GM12878 (cell line): ENCODE measurements at regions not wholly inside any gene's neighbourhood (a gene's known extent, or its start where the extent isn't known, plus 50 kb on each side); places are given as distances from the start of the nearest gene placed in this dataset.

ENCODE experiments used
- CTCF ChIP-seq, 3 experiments: IDR thresholded peaks in 2 of 3; conservative IDR thresholded peaks in 1 of 3; 2 replicates each; pipeline ENCODE4 v1.5.1; 2011; ENCODE audit warnings: low read depth in 3 of 3, low read length in 3 of 3, mild to moderate bottlenecking in 3 of 3, control low read depth in 2 of 3, moderate library complexity in 2 of 3, inconsistent platforms in 1 of 3, mixed read lengths in 1 of 3; ENCODE audit not compliant: control insufficient read depth in 2 of 3, insufficient read depth in 1 of 3; ENCODE audit errors: extremely low read depth in 1 of 3
- EGR1 ChIP-seq, 2 experiments: IDR thresholded peaks; 1 replicate in 1 of 2; 2 replicates in 1 of 2; pipeline ENCODE4 v1.6.1; 2011 to 2012; ENCODE audit warnings: low read depth in 2 of 2, low read length in 2 of 2, borderline replicate concordance in 1 of 2, mild to moderate bottlenecking in 1 of 2, moderate library complexity in 1 of 2
- EZH2 ChIP-seq: IDR thresholded peaks from 2 replicates; pipeline ENCODE4 v1.6.1; 2012; ENCODE audit warnings: low read depth, mild to moderate bottlenecking, control low read depth, inconsistent platforms, low read length, borderline replicate concordance; ENCODE audit not compliant: control insufficient read depth
- NRF1 ChIP-seq: conservative IDR thresholded peaks from 2 replicates; pipeline ENCODE4 v1.6.1; 2011; ENCODE audit warnings: mild to moderate bottlenecking, low read depth, low read length, improper control_type of control experiment
- TF ChIP-seq, protein P1 (sequence below): IDR thresholded peaks from 2 replicates; pipeline ENCODE4 v1.6.1; 2012; ENCODE audit warnings: low read depth, low read length, improper control_type of control experiment

- TF ChIP-seq NRF1 (no peak), CTCF (IDR thresholded peaks at IDR 0.05 in 2 of 3, conservative IDR thresholded peaks at IDR 0.05 in 1 of 3; ENCODE audit: control insufficient read depth in 2 of 3, extremely low read depth in 1 of 3, insufficient read depth in 1 of 3, low read depth in 3 of 3, low read length in 3 of 3) (no peak), EGR1 (IDR thresholded peaks at IDR 0.05; ENCODE audit: borderline replicate concordance in 1 of 2, low read depth in 2 of 2, low read length in 2 of 2) (no peak), EZH2 (no peak)
- TF ChIP-seq, protein P1, sequence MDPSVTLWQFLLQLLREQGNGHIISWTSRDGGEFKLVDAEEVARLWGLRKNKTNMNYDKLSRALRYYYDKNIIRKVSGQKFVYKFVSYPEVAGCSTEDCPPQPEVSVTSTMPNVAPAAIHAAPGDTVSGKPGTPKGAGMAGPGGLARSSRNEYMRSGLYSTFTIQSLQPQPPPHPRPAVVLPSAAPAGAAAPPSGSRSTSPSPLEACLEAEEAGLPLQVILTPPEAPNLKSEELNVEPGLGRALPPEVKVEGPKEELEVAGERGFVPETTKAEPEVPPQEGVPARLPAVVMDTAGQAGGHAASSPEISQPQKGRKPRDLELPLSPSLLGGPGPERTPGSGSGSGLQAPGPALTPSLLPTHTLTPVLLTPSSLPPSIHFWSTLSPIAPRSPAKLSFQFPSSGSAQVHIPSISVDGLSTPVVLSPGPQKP: no peak
Observed at GRCh38 chr11:106565326-106565725, 452.9 kb downstream of the GUCY1A2 start.
